GM18519 (cell line): ENCODE measurements at regions not wholly inside any gene's neighbourhood (a gene's known extent, or its start where the extent isn't known, plus 50 kb on each side); places are given as distances from the start of the nearest gene placed in this dataset.
A peak's percentile ranks its signal among the peaks of the same experiment; 100 is the strongest.
"Not testable (repeated sequence)": the region's sequence is repeated elsewhere in the genome, so short reads cannot be mapped to it uniquely, and the experiment has no call there.

Experiments used
- ATAC-seq: cut with Tn5 transposase; IDR thresholded peaks from one replicate; pipeline ENCODE4 v1.9.1; 2021; ENCODE audit warnings: mild to moderate bottlenecking, moderate library complexity; ENCODE audit not compliant: unreplicated experiment, low FRiP score

DNA sequence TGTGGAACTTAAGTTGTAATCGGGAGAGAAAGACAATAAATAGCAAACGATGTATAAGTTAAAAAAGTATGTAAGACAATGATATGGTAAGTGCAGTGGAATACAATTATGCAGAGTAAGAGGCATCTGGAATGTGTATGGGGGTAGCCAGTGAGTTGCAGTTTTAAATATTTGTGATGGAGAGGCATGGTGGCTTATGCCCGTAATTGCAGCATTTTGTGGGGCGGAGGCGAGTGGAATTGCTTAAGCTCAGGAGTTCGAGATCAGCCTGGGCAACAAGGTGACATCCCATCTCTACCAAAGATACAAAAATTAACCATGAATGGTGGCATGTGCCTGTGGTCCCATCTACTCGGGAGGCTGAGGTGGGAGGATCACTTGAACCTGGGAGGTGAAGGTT, 52.5 kb upstream of the WDFY3 start:
- ATAC-seq, result no peak

DNA sequence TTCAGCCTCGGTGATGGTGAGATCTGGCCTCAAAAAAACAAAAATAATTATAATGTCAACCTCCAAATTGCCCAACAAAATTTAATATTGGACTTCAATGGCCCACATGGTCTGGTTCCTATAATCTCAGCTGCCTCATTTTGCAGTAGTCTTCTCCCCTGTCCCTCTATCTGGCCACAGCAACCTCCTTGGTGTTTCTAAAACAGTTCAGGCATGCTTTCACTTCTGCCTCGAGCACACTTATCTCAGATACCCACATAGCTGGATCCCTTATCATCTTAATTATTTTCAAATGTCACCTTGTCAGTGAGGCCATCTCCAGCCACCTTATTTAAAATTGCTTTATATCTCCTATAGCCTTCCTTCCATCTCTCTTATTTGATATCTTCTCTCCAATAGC, 52.9 kb upstream of the WDFY3 start:
- no peak for ATAC-seq

DNA sequence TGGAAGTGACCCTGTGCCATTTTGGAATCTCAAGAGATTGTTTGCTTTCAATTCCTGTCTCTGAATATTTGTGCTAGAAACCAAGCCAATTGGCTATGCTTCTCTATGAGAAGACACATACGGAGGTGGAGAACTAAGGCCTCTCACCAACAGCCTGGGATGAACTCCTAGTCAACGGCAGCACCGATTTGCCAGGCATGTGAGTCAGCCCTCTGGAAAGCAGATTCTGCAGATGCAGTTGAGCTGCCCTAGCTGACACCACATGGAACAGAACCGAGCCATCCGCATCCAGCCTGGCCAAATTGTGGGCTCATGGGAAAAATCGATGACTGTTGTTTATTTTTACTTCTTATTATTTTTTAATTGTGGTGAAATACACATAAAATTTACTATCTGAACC, 58.2 kb upstream of the WDFY3 start:
- ATAC-seq, result no peak

DNA sequence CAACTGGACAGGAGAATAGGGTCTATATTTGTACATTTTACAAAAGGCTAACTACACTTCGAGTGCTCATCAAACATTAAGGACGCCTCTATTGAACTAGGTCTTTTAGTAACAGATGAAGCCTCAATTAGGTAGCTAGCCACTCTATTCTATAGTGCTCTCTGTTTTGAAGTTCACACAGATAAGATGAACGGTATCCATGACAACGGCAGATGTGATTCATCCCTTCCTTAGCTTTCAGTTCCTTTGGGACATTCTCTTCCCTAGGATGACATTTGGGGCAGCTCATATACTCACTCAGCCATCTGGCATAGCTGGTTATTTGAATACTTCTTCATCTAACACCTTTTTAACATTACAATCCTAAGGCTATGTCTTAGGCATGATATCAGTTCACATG, 62.4 kb upstream of the WDFY3 start:
- ATAC-seq, result no peak

DNA sequence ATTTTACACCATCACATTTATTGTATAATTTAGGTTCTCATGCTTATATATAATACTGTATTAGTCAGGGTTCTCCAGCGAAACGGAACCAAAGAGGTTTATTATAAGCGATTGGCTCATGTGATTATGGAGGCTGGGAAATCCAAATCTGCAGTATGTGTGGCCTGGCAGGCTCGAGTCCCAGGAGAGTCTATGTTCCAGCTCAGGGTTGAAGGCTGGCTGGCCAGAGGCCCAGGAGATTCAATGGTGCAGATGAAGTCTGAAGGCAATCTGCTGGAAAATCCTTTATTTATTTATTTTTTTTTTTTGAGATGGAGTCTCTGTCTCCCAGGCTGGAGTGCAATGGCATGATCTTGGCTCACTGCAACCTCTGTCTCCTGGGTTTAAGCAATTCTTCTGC, 63.0 kb upstream of the WDFY3 start:
- no peak for ATAC-seq

DNA sequence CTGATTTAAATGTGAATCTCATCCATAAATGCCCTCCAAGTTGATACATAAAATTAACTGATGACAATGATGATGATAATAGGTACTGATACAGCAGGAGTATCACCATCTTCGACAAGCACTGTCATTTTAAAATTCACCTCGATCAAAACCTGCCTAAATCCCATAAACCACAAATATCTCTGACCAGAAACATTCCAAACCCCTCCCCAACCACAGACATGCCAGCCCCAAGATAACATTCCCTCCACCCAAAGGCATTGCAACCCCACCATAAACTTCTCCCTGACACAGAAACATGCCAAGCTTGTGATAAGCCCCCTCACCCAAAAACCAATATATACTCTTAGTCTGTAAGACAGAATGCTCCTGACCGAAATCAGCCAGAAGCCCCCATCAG, 63.7 kb upstream of the WDFY3 start:
- no peak for ATAC-seq

DNA sequence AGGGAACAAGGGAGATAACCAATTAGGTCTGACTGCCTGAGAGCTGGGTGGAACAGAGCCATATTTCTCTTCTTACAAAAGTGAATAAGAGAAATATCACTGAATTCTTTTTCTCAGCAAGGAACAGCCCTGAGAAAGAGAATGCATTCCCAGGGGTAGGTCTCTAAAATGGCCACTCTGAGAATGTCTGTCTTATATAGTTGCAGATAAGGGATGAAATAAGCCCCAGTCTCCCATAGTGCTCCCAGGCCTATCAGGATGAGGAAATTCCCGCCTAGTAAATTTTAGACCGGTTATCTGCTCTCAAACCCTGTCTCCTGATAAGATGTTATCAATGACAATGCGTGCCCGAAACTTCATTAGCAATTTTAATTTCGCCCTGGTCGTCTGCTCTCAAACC, 67.3 kb upstream of the WDFY3 start:
- ATAC-seq, result not testable (repeated sequence)

DNA sequence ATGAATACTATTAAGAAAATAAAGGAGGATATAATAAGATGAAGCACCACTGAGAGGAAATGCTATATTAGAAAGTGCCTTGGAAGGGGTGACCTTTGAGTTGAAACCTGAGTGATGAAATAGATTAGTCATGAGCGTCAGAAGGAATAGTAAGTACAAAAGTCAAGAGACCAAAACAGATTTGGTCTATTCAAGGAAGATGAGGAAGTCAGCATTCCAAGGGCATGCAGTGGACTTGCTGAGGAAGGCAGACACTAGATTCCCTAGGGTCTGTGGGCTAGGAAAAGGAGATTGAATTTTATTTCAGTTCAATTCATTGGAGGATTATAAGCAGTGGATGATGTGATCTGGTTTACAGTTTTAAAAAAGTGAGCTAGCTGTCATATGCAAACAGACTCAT, 73.0 kb upstream of the WDFY3 start:
- no peak for ATAC-seq

DNA sequence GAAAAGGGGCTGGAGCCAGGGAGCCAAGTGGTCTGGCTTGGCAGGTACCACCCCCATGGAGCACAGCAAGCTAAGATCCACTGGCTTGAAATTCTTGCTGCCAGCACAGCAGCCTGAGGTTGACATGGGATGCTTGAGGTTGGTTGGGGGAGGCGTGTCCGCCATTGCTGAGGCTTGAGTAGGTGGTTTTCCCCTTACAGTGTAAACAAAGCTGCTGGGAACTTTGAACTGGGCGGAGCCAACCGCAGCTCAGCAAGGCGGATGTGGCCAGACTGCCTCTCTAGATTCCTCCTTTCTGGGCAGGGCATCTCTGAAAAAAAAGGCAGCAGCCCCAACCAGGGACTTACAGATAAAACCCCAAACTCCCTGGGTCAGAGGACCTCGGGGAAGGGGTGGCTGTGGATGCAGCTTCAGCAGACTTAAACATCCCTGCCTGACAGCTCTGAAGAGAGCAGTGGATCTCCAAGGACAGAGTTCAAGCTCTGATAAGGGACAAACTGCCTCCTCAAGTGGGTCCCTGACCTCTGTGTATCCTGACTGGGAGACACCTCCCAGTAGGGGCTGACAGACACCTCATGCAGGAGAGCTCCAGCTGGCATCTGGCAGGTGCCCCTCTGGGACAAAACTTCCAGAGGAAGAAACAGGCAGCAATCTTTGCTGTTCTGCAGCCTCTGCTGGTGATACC, 77.5 kb upstream of the WDFY3 start:
- ATAC-seq, result not testable (repeated sequence)

DNA sequence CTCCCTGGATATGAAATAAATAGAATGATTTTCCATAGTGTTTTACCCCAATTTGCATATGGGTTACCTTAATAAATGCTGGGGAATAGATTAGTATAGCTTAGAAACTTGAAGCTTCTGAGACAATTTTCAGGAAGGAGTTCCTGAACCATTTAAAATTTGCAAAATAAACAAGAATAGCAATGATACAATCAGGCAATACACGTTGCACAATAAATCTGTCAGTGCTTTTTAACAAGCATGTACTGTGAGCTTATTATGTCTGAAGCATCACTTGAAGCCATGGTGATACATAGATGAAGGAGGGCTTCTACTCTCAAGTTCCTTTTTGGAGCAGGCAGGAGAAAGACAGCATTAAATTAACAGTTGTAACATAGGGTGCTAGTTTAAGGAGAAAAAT, 84.2 kb upstream of the WDFY3 start:
- no peak for ATAC-seq

DNA sequence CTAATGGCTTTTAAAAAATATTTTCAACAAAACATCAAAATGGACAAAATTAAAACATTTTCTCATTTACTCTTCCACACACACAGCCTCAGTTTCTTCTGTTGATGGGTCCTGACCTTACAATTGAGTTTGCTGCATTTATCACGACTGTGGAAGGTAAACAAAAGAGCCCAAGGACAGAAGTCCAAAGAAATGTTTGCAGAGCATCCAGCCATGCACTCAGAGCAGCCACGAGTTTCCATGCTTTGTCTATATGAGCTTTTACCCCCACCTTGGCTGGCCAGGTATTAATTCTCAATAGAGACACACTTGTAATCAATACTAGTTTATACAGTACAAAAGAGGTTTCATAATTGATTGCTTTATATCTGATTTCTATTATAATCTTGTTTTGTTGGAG, 85.0 kb upstream of the WDFY3 start:
- ATAC-seq, result no peak

DNA sequence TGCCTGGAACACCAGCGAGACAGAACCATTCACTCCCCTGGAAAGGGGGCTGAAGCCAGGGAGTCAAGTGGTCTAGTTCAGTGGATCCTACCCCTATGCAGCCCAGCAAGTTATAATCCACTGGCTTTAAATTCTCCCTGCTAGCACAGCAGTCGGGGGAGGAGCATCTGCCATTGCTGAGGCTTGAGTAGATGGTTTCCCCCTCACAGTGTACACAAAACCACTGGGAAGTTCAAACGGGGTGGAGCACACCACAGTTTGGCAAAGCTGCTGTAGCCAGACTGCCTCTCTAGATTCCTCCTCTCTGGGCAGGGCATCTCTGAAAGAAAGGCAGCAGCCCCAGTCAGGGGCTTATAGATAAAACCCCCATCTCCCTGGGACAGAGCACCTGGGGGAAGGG, 88.4 kb upstream of the WDFY3 start:
- ATAC-seq, result not testable (repeated sequence)

DNA sequence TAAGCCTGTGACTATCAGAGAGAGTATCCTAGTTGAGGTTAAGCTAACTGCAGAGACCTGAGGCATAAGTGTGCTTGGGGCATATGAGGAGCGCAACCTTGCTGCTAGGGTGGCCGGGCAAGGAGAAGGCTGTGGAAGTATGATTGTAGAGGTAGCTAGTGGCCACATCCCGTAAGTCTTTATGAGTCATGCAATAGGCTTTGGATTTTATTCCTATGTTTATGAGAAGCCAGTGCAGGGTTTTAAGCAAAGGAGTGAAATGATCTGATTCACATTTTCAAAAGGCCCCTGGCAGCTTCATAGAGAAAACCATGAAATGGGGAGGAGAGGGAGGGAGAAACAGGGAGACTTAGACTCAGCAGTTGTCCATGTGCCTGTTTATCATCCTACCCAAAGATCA, 92.1 kb upstream of the WDFY3 start:
- ATAC-seq, result no peak

DNA sequence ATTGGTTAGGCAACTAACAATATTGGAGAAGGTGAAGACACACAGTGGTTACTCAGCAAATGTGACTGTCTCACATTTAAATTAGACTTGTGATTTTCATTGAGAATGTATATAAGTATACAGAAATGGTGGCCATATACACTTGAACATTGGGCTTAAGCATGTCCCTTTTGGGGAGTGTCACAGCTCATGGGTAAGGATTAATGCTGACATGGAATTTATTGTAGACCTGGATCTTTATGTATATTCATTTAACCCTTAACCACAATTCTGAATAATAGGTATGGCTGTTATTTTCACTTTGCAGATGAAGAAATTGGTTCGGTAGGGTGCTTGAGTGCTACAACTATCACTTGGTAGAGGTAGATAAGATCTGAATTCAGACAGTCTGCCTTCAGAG, 95.5 kb upstream of the WDFY3 start:
- ATAC-seq, result no peak

DNA sequence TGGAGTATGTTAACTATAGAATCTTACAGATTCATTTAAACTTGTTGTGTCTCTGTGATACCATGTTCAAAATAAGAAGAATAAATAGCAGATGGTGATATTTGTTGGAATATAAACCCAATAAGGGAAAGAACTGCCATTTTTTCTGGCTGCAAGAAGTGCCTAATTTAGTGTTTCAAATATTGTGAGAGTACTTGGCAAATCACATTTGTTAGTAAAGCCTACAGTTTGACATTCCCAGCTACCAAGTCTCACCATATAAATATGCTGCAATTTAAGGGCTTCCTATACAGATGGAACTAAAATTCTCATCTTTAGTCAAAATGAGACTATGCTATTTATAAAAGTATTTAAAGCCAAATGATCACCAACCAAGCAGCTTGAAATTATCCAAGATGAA, 96.0 kb upstream of the WDFY3 start:
- no peak for ATAC-seq

DNA sequence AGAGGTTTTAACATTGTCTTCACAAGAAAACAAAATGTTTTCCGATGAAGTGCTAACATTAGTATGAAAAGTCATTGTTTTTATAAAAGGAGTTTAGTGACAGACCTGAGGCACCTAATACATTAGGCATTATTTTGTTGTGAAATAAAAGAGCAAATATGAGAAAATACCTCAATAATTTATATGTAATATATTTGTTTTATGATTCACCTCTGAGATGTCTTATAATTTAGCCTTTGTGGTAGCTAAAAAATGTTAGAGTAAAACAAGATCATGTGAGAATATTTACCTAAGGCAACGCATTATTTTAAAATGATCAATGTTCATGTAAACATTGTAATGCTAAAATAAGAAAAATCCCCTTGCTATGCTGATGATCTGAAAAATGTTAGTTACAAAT, 100.9 kb upstream of the WDFY3 start:
- ATAC-seq, result no peak

DNA sequence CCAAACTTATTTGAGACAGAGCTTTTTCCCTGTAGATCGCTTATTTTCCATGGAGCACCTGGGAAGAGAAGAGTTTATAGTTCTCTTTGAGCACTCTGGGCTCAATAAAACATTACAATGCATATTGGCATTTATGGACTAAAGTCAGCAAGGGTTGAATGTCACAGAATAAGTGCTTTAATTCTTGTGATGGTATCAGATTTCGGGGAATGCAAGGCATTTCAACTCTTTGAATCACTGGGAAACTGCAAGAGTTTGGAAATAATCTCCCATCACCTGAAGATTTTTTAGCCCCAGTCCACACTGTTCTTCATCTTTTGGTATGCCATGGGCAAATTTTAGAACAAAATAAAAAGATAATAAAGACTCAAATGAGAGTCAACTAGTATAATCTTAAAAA, 111.5 kb upstream of the WDFY3 start:
- ATAC-seq, result no peak

DNA sequence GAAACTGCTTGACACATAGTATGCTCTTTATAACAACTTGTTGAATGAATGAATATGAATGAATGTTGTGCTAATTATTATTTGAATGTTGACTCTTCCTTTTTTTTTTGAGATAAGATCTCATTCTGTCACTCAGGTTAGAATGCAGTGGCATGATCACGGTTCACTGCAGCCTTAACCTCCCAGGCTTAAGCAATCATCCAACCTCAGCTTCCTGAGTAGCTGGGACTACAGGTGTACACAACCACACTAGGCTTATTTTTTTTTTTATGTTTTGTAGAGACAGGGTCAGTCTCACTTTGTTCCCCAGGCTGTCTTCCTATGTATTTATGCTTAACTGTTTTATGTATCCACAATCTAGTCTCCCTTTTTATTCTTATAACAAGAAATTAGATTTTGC, 114.7 kb upstream of the WDFY3 start:
- no peak for ATAC-seq

DNA sequence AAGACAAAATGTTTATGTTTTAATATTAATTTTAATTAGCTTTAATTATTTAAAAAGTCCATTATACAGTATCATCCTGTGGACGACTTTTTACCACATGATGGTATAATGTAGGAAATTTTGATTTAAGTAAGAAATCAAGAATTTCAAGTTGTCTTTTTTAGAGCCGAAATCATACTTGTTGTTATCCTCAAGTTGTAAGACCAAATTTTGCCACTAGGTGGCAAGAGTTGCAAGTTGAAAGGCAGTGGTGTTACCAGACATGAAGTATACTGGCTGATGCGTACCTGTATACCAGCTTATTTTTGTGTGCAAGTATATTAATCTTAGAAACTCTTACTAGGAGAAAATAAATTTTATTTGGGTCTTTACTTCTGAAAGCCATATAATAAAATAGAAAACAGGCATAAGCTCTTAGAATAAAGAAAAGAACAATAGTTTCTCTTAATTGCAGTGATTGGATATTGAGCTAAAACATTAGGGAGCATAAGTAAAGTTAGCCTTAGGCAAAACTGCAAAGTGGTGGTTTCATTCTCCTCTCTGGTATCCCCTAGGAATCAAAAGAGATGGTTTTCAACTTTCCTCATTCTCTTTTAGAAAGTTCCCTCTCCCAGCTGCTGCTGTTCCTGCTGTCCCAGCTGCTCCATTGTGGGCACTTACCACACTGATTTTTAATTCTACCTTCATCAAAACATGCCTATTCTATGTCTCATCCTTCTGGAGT, 118.0 kb upstream of the WDFY3 start:
- ATAC-seq, result peak; percentile 95

DNA sequence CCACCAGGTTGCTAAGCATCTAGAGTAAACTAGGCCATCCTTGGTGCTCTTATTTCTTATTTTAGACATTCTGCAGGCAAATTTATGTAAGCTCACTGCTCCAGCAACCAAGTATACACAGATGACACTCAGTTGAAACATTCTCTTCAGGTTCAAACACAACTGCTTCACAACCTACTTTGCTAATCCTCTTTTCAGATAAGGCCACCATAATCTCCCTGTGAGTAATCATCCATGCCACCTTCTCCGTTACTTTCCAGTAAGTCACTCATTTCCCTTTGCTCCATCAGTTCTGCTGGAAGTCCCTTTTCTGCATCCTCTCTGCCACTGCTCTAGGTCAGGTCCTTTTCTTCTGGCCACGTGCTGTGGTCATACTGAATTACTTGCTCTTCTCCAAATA, 120.2 kb upstream of the WDFY3 start:
- ATAC-seq, result no peak

DNA sequence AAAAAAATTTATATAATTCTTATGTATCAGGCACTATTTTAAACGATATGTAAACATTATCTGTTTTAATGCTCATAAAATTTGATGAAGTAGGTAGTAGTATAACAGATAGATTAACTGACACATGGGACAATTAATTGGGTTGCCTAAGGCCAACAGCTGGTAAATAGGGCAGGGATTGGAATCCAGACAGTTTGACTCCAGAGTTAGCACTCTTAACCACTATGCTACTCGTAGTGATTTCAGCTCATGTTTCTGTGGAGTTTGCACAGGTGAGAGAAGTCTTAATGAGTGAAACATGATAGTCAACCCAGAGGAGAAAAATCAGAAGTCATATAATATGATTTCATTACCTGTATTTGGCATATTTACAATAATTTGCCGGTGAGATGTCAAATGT, 126.0 kb upstream of the WDFY3 start:
- ATAC-seq, result no peak

DNA sequence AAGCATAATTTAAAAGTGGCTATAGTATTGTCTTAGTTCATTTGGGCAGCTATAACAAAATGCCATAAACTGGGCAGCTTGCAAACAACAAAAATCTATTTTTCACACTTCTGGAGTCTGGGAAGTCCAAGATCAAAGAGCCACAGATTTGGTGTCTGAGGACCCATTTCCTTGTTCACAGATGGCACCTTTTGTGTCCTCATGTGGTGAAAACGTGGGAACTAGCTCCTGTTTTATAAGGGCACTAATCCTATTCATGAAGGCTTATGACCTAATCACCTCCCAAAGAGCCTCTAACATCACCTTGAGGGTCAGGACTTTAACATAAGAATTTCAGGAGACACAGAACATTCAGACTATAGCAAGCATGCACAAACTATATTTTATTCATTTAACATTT, 126.5 kb upstream of the WDFY3 start:
- no peak for ATAC-seq

DNA sequence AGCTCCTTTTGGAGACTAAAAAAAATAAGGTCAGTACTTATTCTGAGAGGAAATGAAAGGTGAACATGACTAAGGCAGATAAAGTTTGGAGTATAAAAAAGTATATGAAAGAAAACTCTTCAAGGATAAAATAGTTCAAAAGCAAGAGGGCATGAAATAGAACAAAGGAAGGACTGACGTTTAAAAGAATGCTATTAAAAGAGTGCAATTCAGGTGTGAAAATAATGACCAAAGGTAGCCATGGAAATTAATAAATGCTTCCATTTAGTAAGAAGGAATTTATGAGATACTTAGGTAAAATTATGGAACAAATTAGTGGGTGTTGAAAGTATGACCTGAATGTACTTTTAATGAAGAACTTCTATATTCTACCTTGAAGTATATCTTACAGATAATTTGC, 128.2 kb upstream of the WDFY3 start:
- no peak for ATAC-seq
